T-cell (primary cell): ENCODE measurements at regions not wholly inside any gene's neighbourhood (a gene's known extent, or its start where the extent isn't known, plus 50 kb on each side); places are given as distances from the start of the nearest gene placed in this dataset.
"Not testable (repeated sequence)": the region's sequence is repeated elsewhere in the genome, so short reads cannot be mapped to it uniquely, and the experiment has no call there.

ENCODE experiments used
- ATAC-seq, 4 experiments: fragments of 200-7000 bp in 3 of 4; fragments of 150-1000 bp in 1 of 4; cut with Tn5 transposase; replicated peaks in 1 of 4; 1 replicate in 3 of 4; 2 replicates in 1 of 4; pipeline ENCODE4 v1.10.0; 2021; ENCODE audit warnings: moderate library complexity in 3 of 4, mild to moderate bottlenecking in 2 of 4, moderate number of reproducible peaks in 1 of 4
- CTCF ChIA-PET, 2 donors: fragments of 300-600 bp; sonication (Branson Sonifier 250); formaldehyde crosslinking; loops; one replicate each; lab custom pipeline; 2022; ENCODE audit warnings: antibody characterized with exemption in 2 of 2; lab: Charles Lee
- POLR2A ChIA-PET, 2 donors: fragments of 300-600 bp; sonication (Branson Sonifier 250); formaldehyde crosslinking; loops; one replicate each; lab custom pipeline; 2022; ENCODE audit warnings: antibody characterized with exemption in 2 of 2; lab: Charles Lee
- DNase-seq, 35 experiments: peaks; one replicate each; pipeline versions ENCODE4 v3.0.0 to v3.0.0-alpha.2; 2013 to 2023
- H3K27ac ChIP-seq: one replicate; pipeline ENCODE4 v1.5.1; 2013; ENCODE audit warnings: low read length
- H3K27me3 ChIP-seq, 2 experiments: replicated peaks in 1 of 2; 1 replicate in 1 of 2; 2 replicates in 1 of 2; pipeline versions ENCODE4 v1.6.1 to v1.7.0; 2013; ENCODE audit warnings: low read length in 1 of 2, mixed read lengths in 1 of 2; ENCODE audit not compliant: control insufficient read depth in 2 of 2, insufficient read depth in 2 of 2; ENCODE audit errors: extremely low read depth in 1 of 2
- H3K36me3 ChIP-seq, 2 donors: 1 replicate in 1 of 2; 2 replicates in 1 of 2; pipeline versions ENCODE4 v1.6.1 to v1.7.0; 2013; ENCODE audit warnings: low read length in 1 of 2; ENCODE audit not compliant: control insufficient read depth in 2 of 2, insufficient read depth in 1 of 2; ENCODE audit errors: extremely low read depth in 1 of 2
- H3K4me1 ChIP-seq, 2 experiments: 1 replicate in 1 of 2; 2 replicates in 1 of 2; pipeline versions ENCODE4 v1.6.1 to v1.7.0; 2013; ENCODE audit warnings: low read length in 2 of 2, mixed read lengths in 1 of 2; ENCODE audit not compliant: insufficient read depth in 2 of 2, control insufficient read depth in 1 of 2; ENCODE audit errors: extremely low read depth in 1 of 2
- H3K4me3 ChIP-seq, 2 donors: 1 replicate in 1 of 2; 2 replicates in 1 of 2; pipeline versions ENCODE4 v1.5.1 to v1.7.0; 2013; ENCODE audit warnings: mild to moderate bottlenecking in 2 of 2, low read length in 1 of 2, moderate library complexity in 1 of 2; ENCODE audit not compliant: control insufficient read depth in 1 of 2; ENCODE audit errors: extremely low read depth in 1 of 2
- H3K9me3 ChIP-seq: 2 replicates; pipeline ENCODE4 v1.7.0; 2013
- H3K27ac Mint-ChIP-seq, 2 donors: one replicate each; pipeline ENCODE4 v1.8.0; 2020 to 2021; ENCODE audit warnings: mild to moderate bottlenecking in 2 of 2, mixed read lengths in 2 of 2
- H3K27me3 Mint-ChIP-seq, 2 donors: one replicate each; pipeline ENCODE4 v1.8.0; 2021 to 2022; ENCODE audit warnings: mixed read lengths in 2 of 2
- H3K36me3 Mint-ChIP-seq: one replicate; pipeline ENCODE4 v1.8.0; 2021; ENCODE audit warnings: mixed read lengths
- H3K4me1 Mint-ChIP-seq, 3 donors: one replicate each; pipeline ENCODE4 v1.8.0; 2020 to 2022; ENCODE audit warnings: mixed read lengths in 3 of 3, mild to moderate bottlenecking in 1 of 3
- H3K4me3 Mint-ChIP-seq, 3 donors: one replicate each; pipeline ENCODE4 v1.8.0; 2020 to 2022; ENCODE audit warnings: mild to moderate bottlenecking in 3 of 3, mixed read lengths in 3 of 3, moderate library complexity in 3 of 3
- H3K9me3 Mint-ChIP-seq, 3 donors: one replicate each; pipeline ENCODE4 v1.8.0; 2020 to 2022; ENCODE audit warnings: mixed read lengths in 3 of 3
- WGBS: methylation state at CpG from one replicate; pipeline ENCODE4 v1.1.5; 2013; ENCODE audit warnings: missing lambda C conversion rate; ENCODE audit not compliant: insufficient coverage; 5-methylcytosine and 5-hydroxymethylcytosine counted together

GRCh38 chr2:145541028-145541427, 1021.1 kb upstream of the ZEB2 start:
- DNase-seq (no peak), ATAC-seq (no peak)
- H3K27ac ChIP-seq: no peak overlapping the region
- H3K4me3 ChIP-seq: no peak overlapping the region
- no peaks in the 10 kb centered on the region for H3K36me3 ChIP-seq
- ChIA-PET CTCF (no interaction called here), POLR2A (no interaction called here)
- no peaks in the 10 kb centered on the region for H3K4me1 ChIP-seq
- no peak overlapping the region for H3K4me3 Mint-ChIP-seq
- peaks cover 0 to 9% (median 8%) of the 10 kb centered on the region in 3 donors for H3K9me3 Mint-ChIP-seq
- H3K27me3 ChIP-seq: no peaks in the 10 kb centered on the region
- H3K9me3 ChIP-seq: no peaks in the 10 kb centered on the region
- WGBS: 100% methylated on average over 1 of the region's 2 CpGs
- H3K27ac Mint-ChIP-seq: no peak overlapping the region
- no peaks in the 10 kb centered on the region for H3K36me3 Mint-ChIP-seq
- H3K27me3 Mint-ChIP-seq: no peaks in the 10 kb centered on the region
- no peaks in the 10 kb centered on the region for H3K4me1 Mint-ChIP-seq

- Histone ChIP-seq H3K9me3 (no peaks in the 10 kb centered on the region), H3K4me3 (no peak overlapping the region), H3K27me3 (no peaks in the 10 kb centered on the region), H3K4me1 (no peaks in the 10 kb centered on the region), H3K36me3 (no peaks in the 10 kb centered on the region), H3K27ac (no peak overlapping the region)
- DNase-seq (no peak), ATAC-seq (no peak)
- Mint-ChIP-seq H3K4me3 (no peak overlapping the region), H3K27ac (no peak overlapping the region), H3K9me3 (peaks cover 0 to 5% (median 4%) of the 10 kb centered on the region in 3 donors), H3K4me1 (no peaks in the 10 kb centered on the region), H3K27me3 (no peaks in the 10 kb centered on the region), H3K36me3 (no peaks in the 10 kb centered on the region)
- POLR2A ChIA-PET: interaction anchor here in 1 of 2 donors (0.5 to 0.6 kb wide), 2 partner anchors 57 to 247 kb away, joined by 6 to 9 read pairs; no protein-coding TSS in a partner anchor
- CTCF ChIA-PET: no interaction called here
- WGBS: no CpG with 5 or more reads among the region's 5 CpGs
Observed at GRCh38 chr2:145538661-145539350, 1018.9 kb upstream of the ZEB2 start.

- H3K27ac ChIP-seq: no peak overlapping the region
- CTCF ChIA-PET: no interaction called here
- no peaks in the 10 kb centered on the region for H3K9me3 Mint-ChIP-seq
- POLR2A ChIA-PET: no interaction called here
- no peaks in the 10 kb centered on the region for H3K36me3 ChIP-seq
- no peaks in the 10 kb centered on the region for H3K27me3 Mint-ChIP-seq
- no peaks in the 10 kb centered on the region for H3K9me3 ChIP-seq
- H3K27ac Mint-ChIP-seq: no peak overlapping the region
- ATAC-seq: no peak
- H3K4me3 Mint-ChIP-seq: no peak overlapping the region
- H3K4me3 ChIP-seq: no peak overlapping the region
- H3K36me3 Mint-ChIP-seq: no peaks in the 10 kb centered on the region
- no peaks in the 10 kb centered on the region for H3K27me3 ChIP-seq
- no peaks in the 10 kb centered on the region for H3K4me1 Mint-ChIP-seq
- DNase-seq: no peak
- no peaks in the 10 kb centered on the region for H3K4me1 ChIP-seq
Observed at GRCh38 chr2:145530653-145531052, 1010.7 kb upstream of the ZEB2 start.

DNA sequence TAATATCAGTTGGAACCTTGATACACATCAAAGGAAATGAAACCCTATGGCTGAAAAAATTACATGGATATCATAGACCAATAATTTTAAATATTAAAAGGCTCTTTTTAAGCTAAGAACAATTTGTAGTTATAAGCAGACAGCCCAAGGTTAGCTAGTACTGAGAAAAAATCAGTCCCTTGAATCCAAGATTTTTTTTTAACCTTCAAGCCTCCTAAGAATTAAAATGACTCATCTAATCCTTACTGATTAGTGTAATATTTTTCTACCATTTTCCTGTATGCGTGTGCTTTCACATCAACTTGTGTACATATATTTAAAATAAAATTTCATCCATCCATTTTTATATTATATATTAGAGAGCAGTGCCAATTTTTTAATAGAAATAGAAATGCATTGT, 1004.9 kb upstream of the ZEB2 start:
- Histone ChIP-seq H3K36me3 (no peaks in the 10 kb centered on the region), H3K27ac (no peak overlapping the region), H3K4me3 (no peak overlapping the region), H3K27me3 (no peaks in the 10 kb centered on the region), H3K9me3 (no peaks in the 10 kb centered on the region), H3K4me1 (no peaks in the 10 kb centered on the region)
- POLR2A ChIA-PET: no interaction called here
- H3K27me3 Mint-ChIP-seq: no peaks in the 10 kb centered on the region
- H3K27ac Mint-ChIP-seq: no peak overlapping the region
- H3K4me1 Mint-ChIP-seq: no peaks in the 10 kb centered on the region
- CTCF ChIA-PET: interaction anchor here in 1 of 2 donors (0.5 kb wide), 1 partner anchor 595 kb away, joined by 4 read pairs; no protein-coding TSS in a partner anchor
- ATAC-seq (no peak), DNase-seq (no peak)
- no peak overlapping the region for H3K4me3 Mint-ChIP-seq
- no peaks in the 10 kb centered on the region for H3K36me3 Mint-ChIP-seq
- H3K9me3 Mint-ChIP-seq: peaks cover 0 to 9% (median 8%) of the 10 kb centered on the region in 3 donors
- no CpG with 5 or more reads among the region's 1 CpG for WGBS

DNA sequence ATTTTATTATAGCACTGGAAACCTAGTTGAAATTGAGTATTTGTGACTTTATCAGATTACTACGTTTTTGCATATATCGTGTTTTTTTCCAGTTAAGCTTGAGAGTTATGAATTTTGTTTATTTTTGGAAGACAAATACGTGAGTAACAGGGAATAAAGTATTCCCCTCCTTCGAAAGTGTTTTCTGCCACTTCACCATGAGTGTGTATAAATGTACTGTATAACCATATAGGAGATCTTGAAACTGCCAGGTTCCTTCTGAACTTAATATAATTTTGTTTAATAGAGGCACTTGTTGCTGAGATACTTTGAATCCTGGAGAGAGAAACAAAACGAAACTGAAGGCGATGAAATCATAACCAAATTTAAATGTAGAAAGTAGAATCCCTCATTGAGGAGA, 1004.4 kb upstream of the ZEB2 start:
- ATAC-seq (no peak), DNase-seq (no peak)
- Histone ChIP-seq H3K27me3 (no peaks in the 10 kb centered on the region), H3K36me3 (no peaks in the 10 kb centered on the region), H3K9me3 (no peaks in the 10 kb centered on the region), H3K4me3 (no peak overlapping the region), H3K4me1 (no peaks in the 10 kb centered on the region), H3K27ac (no peak overlapping the region)
- H3K9me3 Mint-ChIP-seq: peaks cover 0 to 10% (median 9%) of the 10 kb centered on the region in 3 donors
- POLR2A ChIA-PET: no interaction called here
- WGBS: no CpG with 5 or more reads among the region's 6 CpGs
- no peaks in the 10 kb centered on the region for H3K36me3 Mint-ChIP-seq
- H3K4me1 Mint-ChIP-seq: no peaks in the 10 kb centered on the region
- H3K27ac Mint-ChIP-seq: no peak overlapping the region
- no peak overlapping the region for H3K4me3 Mint-ChIP-seq
- H3K27me3 Mint-ChIP-seq: no peaks in the 10 kb centered on the region
- CTCF ChIA-PET: no interaction called here

GRCh38 chr2:145519254-145519653, 999.3 kb upstream of the ZEB2 start:
- DNase-seq, H3K4me3 Mint-ChIP-seq, H3K27ac ChIP-seq, POLR2A ChIA-PET, H3K27me3 ChIP-seq, H3K27ac Mint-ChIP-seq, H3K9me3 ChIP-seq, H3K4me1 Mint-ChIP-seq, H3K4me1 ChIP-seq, H3K36me3 ChIP-seq, ATAC-seq, CTCF ChIA-PET, H3K36me3 Mint-ChIP-seq, H3K27me3 Mint-ChIP-seq, H3K4me3 ChIP-seq: not testable (repeated sequence)
- peaks cover 0 to 21% (median 9%) of the 10 kb centered on the region in 3 donors for H3K9me3 Mint-ChIP-seq
- WGBS: no CpG with 5 or more reads among the region's 5 CpGs

DNA sequence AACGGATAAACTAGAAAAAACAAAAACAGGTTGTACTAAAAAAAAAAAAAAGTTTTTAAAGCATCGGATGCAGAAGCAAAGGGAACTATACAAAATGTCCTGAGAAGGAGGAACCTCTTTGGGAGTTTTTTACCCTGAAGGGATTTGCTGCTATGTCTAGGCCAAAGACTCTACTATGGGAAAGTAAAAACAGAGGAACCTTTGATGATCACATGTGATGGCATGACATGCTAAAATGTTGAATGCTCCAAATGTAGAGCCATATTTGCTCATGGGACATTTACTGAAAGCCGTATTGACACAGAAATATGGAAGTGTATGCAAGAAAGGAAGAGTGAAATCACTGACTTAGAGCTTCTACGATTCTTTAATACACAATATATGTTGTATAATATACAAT, 992.0 kb upstream of the ZEB2 start:
- Histone ChIP-seq H3K9me3 (no peaks in the 10 kb centered on the region), H3K4me3 (no peak overlapping the region), H3K36me3 (no peaks in the 10 kb centered on the region), H3K27me3 (no peaks in the 10 kb centered on the region), H3K4me1 (no peaks in the 10 kb centered on the region), H3K27ac (no peak overlapping the region)
- Mint-ChIP-seq H3K4me1 (no peaks in the 10 kb centered on the region), H3K27ac (no peak overlapping the region), H3K4me3 (no peak overlapping the region), H3K9me3 (peaks cover 0 to 2% (median 0%) of the 10 kb centered on the region in 3 donors), H3K27me3 (no peaks in the 10 kb centered on the region), H3K36me3 (no peaks in the 10 kb centered on the region)
- POLR2A ChIA-PET: no interaction called here
- WGBS: no CpG with 5 or more reads among the region's 4 CpGs
- ATAC-seq (no peak), DNase-seq (no peak)
- CTCF ChIA-PET: no interaction called here
